ENCODE measurements at regions not wholly inside any gene's neighbourhood (a gene's known extent, or its start where the extent isn't known, plus 50 kb on each side); places are given as distances from the start of the nearest gene placed in this dataset.

DNA sequence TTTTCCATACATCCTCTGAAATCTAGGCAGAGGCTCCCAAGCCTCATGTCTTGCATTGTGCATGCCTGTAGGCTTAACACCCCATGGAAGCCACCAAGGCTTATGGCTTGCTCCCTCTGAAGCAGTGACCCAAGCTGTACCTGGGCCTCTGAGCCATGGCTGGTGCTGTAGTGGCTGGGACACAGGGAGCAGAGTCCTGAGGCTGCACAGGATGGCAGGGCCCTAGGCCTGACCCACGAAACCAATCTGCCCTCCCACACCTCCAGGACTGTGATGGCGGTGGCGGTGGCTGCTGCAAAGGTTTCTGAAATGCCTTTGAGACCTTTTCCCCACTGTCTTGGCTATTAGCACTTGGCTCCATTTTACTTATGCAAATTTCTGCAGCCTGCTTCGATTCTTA is 429.5 kb downstream of the NPHP4 start:
- Histone ChIP-seq H3K27me3 (peaks cover 0 to 6% (median 0%) of the 10 kb centered on the region in 9 donors), H3K4me1 (no peaks in the 10 kb centered on the region), H3K27ac (no peak overlapping the region), H3K9me3 (peaks cover 0 to 31% (median 8%) of the 10 kb centered on the region in 12 donors), H3K4me3 (no peak overlapping the region), H3K36me3 (no peaks in the 10 kb centered on the region)
- intact Hi-C loops (cut with DNase I): no loop called here
- no peak for DNase-seq
- TF ChIP-seq, protein P1, sequence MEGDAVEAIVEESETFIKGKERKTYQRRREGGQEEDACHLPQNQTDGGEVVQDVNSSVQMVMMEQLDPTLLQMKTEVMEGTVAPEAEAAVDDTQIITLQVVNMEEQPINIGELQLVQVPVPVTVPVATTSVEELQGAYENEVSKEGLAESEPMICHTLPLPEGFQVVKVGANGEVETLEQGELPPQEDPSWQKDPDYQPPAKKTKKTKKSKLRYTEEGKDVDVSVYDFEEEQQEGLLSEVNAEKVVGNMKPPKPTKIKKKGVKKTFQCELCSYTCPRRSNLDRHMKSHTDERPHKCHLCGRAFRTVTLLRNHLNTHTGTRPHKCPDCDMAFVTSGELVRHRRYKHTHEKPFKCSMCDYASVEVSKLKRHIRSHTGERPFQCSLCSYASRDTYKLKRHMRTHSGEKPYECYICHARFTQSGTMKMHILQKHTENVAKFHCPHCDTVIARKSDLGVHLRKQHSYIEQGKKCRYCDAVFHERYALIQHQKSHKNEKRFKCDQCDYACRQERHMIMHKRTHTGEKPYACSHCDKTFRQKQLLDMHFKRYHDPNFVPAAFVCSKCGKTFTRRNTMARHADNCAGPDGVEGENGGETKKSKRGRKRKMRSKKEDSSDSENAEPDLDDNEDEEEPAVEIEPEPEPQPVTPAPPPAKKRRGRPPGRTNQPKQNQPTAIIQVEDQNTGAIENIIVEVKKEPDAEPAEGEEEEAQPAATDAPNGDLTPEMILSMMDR (IDR thresholded peaks at IDR 0.05): no peak
- no peak for TF ChIP-seq POLR2A (IDR thresholded peaks at IDR 0.05)
- WGBS, 4 donors: 57 to 77% (median 69%) methylated on average over 4 of the region's 4 CpGs
- no peak for ATAC-seq

DNA sequence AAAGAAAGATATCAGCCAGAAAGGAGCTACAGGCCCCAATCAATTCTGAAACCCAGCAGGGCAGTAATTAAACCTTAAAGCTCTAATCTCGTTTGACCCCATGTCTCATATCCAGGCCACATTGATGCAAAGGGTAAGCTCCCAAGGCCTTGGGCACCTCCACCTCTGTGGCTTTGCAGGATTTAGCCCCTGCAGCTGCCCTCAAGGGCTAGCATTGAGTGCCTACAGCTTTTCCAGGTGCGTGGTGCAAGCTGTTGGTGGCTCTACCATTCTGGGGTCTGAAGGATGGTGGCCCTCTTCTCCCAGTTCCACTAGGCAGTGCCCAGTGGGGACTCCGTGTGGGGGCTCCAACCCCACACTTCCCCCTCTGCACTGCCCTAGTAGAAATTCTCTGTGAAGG is 429.9 kb downstream of the NPHP4 start:
- H3K4me3 ChIP-seq: no peak overlapping the region
- H3K9me3 ChIP-seq: peaks cover 0 to 31% (median 8%) of the 10 kb centered on the region in 12 donors
- intact Hi-C loops (cut with DNase I): no loop called here
- peaks cover 0 to 6% (median 0%) of the 10 kb centered on the region in 9 donors for H3K27me3 ChIP-seq
- no peaks in the 10 kb centered on the region for H3K36me3 ChIP-seq
- H3K27ac ChIP-seq: no peak overlapping the region
- ATAC-seq (no peak), DNase-seq (no peak)
- no peak for TF ChIP-seq POLR2A (IDR thresholded peaks at IDR 0.05)
- TF ChIP-seq, protein P1 (IDR thresholded peaks at IDR 0.05): no peak
- no peaks in the 10 kb centered on the region for H3K4me1 ChIP-seq
- 53 to 66% (median 64%) methylated on average over 3 of the region's 3 CpGs for WGBS, 4 donors

DNA sequence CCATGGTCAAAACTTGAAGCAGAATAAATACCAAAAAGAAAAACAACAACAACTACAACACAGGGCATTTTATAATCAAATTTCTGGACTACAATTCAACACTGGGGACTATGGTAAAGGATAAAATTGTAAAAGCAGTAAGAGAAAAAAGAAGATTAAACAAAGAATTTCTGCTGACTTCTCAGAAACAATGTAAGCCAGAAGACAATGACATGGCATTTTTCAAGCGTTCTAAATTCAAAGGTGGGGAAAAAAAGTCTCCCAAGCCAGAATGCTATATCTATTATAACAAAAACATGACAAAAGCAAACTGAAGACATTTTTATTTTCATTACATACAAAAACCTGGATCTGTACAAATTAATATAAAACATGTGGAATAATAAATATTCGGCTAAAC is 433.1 kb downstream of the NPHP4 start:
- Histone ChIP-seq H3K4me1 (no peaks in the 10 kb centered on the region), H3K27me3 (no peaks in the 10 kb centered on the region), H3K4me3 (no peak overlapping the region), H3K27ac (no peak overlapping the region), H3K9me3 (peaks cover 0 to 31% (median 8%) of the 10 kb centered on the region in 12 donors), H3K36me3 (no peaks in the 10 kb centered on the region)
- DNase-seq: no peak
- intact Hi-C loops (cut with DNase I): no loop called here
- TF ChIP-seq, protein P1 (IDR thresholded peaks at IDR 0.05): no peak
- no peak for TF ChIP-seq POLR2A (IDR thresholded peaks at IDR 0.05)
- 52 to 78% (median 74%) methylated on average over 2 of the region's 2 CpGs for WGBS, 4 donors
- ATAC-seq: no peak

DNA sequence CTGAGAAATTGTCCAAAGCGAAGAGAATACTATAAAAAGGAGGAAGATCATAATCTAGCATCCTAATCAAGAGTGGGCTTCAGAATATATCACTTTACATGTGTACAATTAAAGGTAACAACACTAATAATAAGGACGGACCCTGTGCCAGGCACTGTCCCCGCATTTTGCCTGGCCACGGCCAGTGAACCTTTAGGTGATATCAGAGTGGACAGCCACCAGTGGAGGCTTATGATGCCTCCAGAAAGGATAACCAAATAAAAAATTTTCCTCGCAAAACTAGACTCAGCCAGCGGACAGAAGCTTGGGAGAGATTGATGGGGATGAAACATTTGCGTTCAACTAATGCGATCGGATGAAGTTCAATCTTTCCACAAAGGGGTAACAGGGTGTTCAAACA is 436.4 kb downstream of the NPHP4 start:
- Histone ChIP-seq H3K27me3 (peaks cover 0 to 4% (median 0%) of the 10 kb centered on the region in 9 donors), H3K36me3 (no peaks in the 10 kb centered on the region), H3K4me3 (no peak overlapping the region), H3K4me1 (no peaks in the 10 kb centered on the region), H3K27ac (no peak overlapping the region), H3K9me3 (peaks cover 0 to 31% (median 8%) of the 10 kb centered on the region in 12 donors)
- intact Hi-C loops (cut with DNase I): loop anchor here in 1 of 10 donors (1.0 kb wide), 1 partner anchor 22 kb away; no protein-coding TSS in a partner anchor
- DNase-seq (no peak), ATAC-seq (no peak)
- no peak for TF ChIP-seq POLR2A (IDR thresholded peaks at IDR 0.05)
- TF ChIP-seq, protein P1 (IDR thresholded peaks at IDR 0.05): no peak
- WGBS, 4 donors: 86 to 90% (median 89%) methylated on average over 9 of the region's 9 CpGs

All from heart left ventricle (tissue), 16 donors.